GM12878 (cell line): ENCODE measurements at regions not wholly inside any gene's neighbourhood (a gene's known extent, or its start where the extent isn't known, plus 50 kb on each side); places are given as distances from the start of the nearest gene placed in this dataset.

Source experiments
- ATAC-seq: fragments of 200-7000 bp; cut with Tn5 transposase; 3 replicates; pipeline ENCODE4 v1.9.1; 2020; ENCODE audit warnings: mild to moderate bottlenecking, moderate library complexity
- BruUV-seq: library from RNA; stranded (reverse); fragments of 400-500 nt; replicated peaks from 2 replicates; lab custom pipeline; 2021; lab: Mats Ljungman, UMichigan
- CTCF ChIA-PET: fragments of 300-600 bp; sonication (Branson Sonifier 250); formaldehyde crosslinking; extraction: SDS; loops from one replicate; lab custom pipeline; 2021; ENCODE audit warnings: inconsistent platforms; lab: Yijun Ruan, JAX
- POLR2A ChIA-PET: fragments of 350-600 bp; formaldehyde crosslinking; extraction: SDS; loops from one replicate; lab custom pipeline; 2021; ENCODE audit warnings: inconsistent platforms; lab: Charles Lee
- RAD21 ChIA-PET: fragments of 300-600 bp; sonication (Branson Sonifier 250); formaldehyde crosslinking; loops from one replicate; lab custom pipeline; 2023; ENCODE audit warnings: antibody characterized with exemption; ENCODE audit not compliant: unreplicated experiment; lab: Charles Lee
- SMC1A ChIA-PET: fragments of 300-600 bp; sonication (Branson Sonifier 250); formaldehyde crosslinking; loops from one replicate; lab custom pipeline; 2023; ENCODE audit not compliant: unreplicated experiment, uncharacterized antibody; lab: Charles Lee
- DNase-seq: peaks from one replicate; pipeline ENCODE4 v3.0.0-alpha.2; 2011; ENCODE audit warnings: low read depth, low spot score
- FAIRE-seq: peaks from 3 replicates; lab custom pipeline; 2011; peaks lifted over from hg19 to GRCh38; lab: Jason Lieb, UNC
- H2AFZ ChIP-seq: 2 replicates; pipeline ENCODE4 v1.6.0; 2011; ENCODE audit warnings: low read depth, low read length, control low read depth; ENCODE audit not compliant: control insufficient read depth
- H3K27ac ChIP-seq: 2 replicates; pipeline ENCODE4 v1.5.1; 2011; ENCODE audit warnings: control low read depth; ENCODE audit not compliant: control insufficient read depth, insufficient read depth
- H3K27me3 ChIP-seq, 2 experiments: replicated peaks in 1 of 2; 2 replicates each; pipeline versions ENCODE4 v1.6.0 to v1.6.1; 2011; ENCODE audit warnings: low read length in 1 of 2; ENCODE audit not compliant: control insufficient read depth in 2 of 2, insufficient read depth in 2 of 2
- H3K36me3 ChIP-seq, 2 experiments: 2 replicates each; pipeline ENCODE4 v1.5.1; 2011; ENCODE audit warnings: low read length in 1 of 2; ENCODE audit not compliant: control insufficient read depth in 2 of 2, insufficient read depth in 2 of 2
- H3K4me1 ChIP-seq: 2 replicates; pipeline ENCODE4 v1.6.1; 2011; ENCODE audit warnings: mild to moderate bottlenecking, low read length, moderate library complexity, mixed read lengths; ENCODE audit not compliant: control insufficient read depth, insufficient read depth
- H3K4me2 ChIP-seq: 2 replicates; pipeline ENCODE4 v1.6.0; 2011; ENCODE audit warnings: control low read depth; ENCODE audit not compliant: control insufficient read depth, insufficient read depth
- H3K4me3 ChIP-seq: fragments of 200-600 bp; sonication (generic); 2 replicates; pipeline ENCODE4 v1.5.1; 2016
- H3K79me2 ChIP-seq: 2 replicates; pipeline ENCODE4 v1.6.0; 2011; ENCODE audit warnings: low read length; ENCODE audit not compliant: control insufficient read depth, insufficient read depth
- H3K9ac ChIP-seq: 2 replicates; pipeline ENCODE4 v1.8.0; 2011; ENCODE audit warnings: low read length, control low read depth, mixed read lengths; ENCODE audit not compliant: control insufficient read depth, insufficient read depth
- H3K9me3 ChIP-seq: replicated peaks from 3 replicates; pipeline ENCODE4 v1.5.1; 2011; ENCODE audit warnings: mild to moderate bottlenecking, low read length; ENCODE audit not compliant: control insufficient read depth, insufficient read depth
- H4K20me1 ChIP-seq: 2 replicates; pipeline ENCODE4 v1.6.0; 2011; ENCODE audit not compliant: control insufficient read depth, insufficient read depth
- BACH1 ChIP-seq: fragments of 450-650 bp; IDR thresholded peaks from 2 replicates; pipeline ENCODE4 v1.6.1; 2017; ENCODE audit warnings: mild to moderate bottlenecking, borderline replicate concordance
- BCL11A ChIP-seq: IDR thresholded peaks from 2 replicates; pipeline ENCODE4 v1.6.1; 2011; ENCODE audit warnings: low read depth, low read length
- BHLHE40 ChIP-seq, 2 experiments: fragments of 450-650 bp in 1 of 2; IDR thresholded peaks; 2 replicates each; pipeline ENCODE4 v1.6.1; 2011 to 2017; ENCODE audit warnings: low read depth in 2 of 2, borderline replicate concordance in 1 of 2, improper control_type of control experiment in 1 of 2, low read length in 1 of 2, mild to moderate bottlenecking in 1 of 2
- CBX3 ChIP-seq: fragments of 200-600 bp; sonication (generic); IDR thresholded peaks from 2 replicates; pipeline ENCODE4 v1.6.1; 2016; ENCODE audit warnings: low read depth, borderline replicate concordance
- CBX5 ChIP-seq: sonication (generic); IDR thresholded peaks from 2 replicates; pipeline ENCODE4 v1.6.1; 2016; ENCODE audit warnings: low read depth, moderate library complexity, mild to moderate bottlenecking, inconsistent platforms
- EED ChIP-seq: sonication (generic); IDR thresholded peaks from 2 replicates; pipeline ENCODE4 v1.6.1; 2016; ENCODE audit warnings: antibody characterized with exemption, low read depth
- MEF2A ChIP-seq: IDR thresholded peaks from 2 replicates; pipeline ENCODE4 v1.6.1; 2011; ENCODE audit warnings: low read depth, mild to moderate bottlenecking, low read length, moderate library complexity; ENCODE audit not compliant: insufficient read depth
- MEF2B ChIP-seq: fragments of 450-650 bp; IDR thresholded peaks from 2 replicates; pipeline ENCODE4 v1.6.1; 2018; ENCODE audit warnings: mild to moderate bottlenecking, moderate library complexity; ENCODE audit not compliant: partially characterized antibody, poor library complexity, severe bottlenecking
- MYB ChIP-seq: fragments of 150-350 bp; IDR thresholded peaks from 2 replicates; pipeline ENCODE4 v1.6.1; 2014; ENCODE audit warnings: mild to moderate bottlenecking, low read depth, low read length, borderline replicate concordance
- PAX5 ChIP-seq: IDR thresholded peaks from 2 replicates; pipeline ENCODE4 v1.6.1; 2011; ENCODE audit warnings: low read depth, low read length, borderline replicate concordance
- RBBP5 ChIP-seq: fragments of 200-600 bp; sonication (generic); conservative IDR thresholded peaks from 2 replicates; pipeline ENCODE4 v1.6.1; 2016
- STAT3 ChIP-seq: IDR thresholded peaks from 2 replicates; pipeline ENCODE4 v1.6.1; 2011; ENCODE audit warnings: low read depth, low read length, improper control_type of control experiment
- TAF1 ChIP-seq: IDR thresholded peaks from 2 replicates; pipeline ENCODE4 v1.6.1; 2011; ENCODE audit warnings: mild to moderate bottlenecking, low read depth, low read length, borderline replicate concordance
- WGBS: methylation state at CpG from one replicate; pipeline ENCODE4 v1.1.6; 2016; ENCODE audit warnings: low lambda C conversion rate; ENCODE audit not compliant: insufficient replicate concordance, insufficient coverage; ENCODE audit errors: missing lambda C conversion rate; 5-methylcytosine and 5-hydroxymethylcytosine counted together
- in situ Hi-C: fragments of 300-500 bp; cut with MboI; formaldehyde crosslinking; loops from 9 replicates; pipeline ENCODE4 v1.14.3; 2018; ENCODE audit warnings: mixed read lengths
- intact Hi-C: fragments of 100-400 bp; cut with micrococcal nuclease; formaldehyde crosslinking; loops from one replicate; pipeline ENCODE4 v1.14.2; 2022; ENCODE audit not compliant: unreplicated experiment
- TF ChIP-seq, protein P1 (sequence below): IDR thresholded peaks from 2 replicates; pipeline ENCODE4 v1.6.1; 2011; ENCODE audit warnings: borderline replicate concordance, low read depth, mild to moderate bottlenecking, moderate library complexity, mixed read lengths, low read length; ENCODE audit not compliant: insufficient read depth; ENCODE audit errors: extremely low read length
- TF ChIP-seq, protein P2 (sequence below): fragments of 450-650 bp; formaldehyde crosslinking; IDR thresholded peaks from 2 replicates; pipeline ENCODE4 v1.4.0; 2020; ENCODE audit warnings: mild to moderate bottlenecking, moderate library complexity
- TF ChIP-seq, protein P3 (sequence below): fragments of 450-650 bp; IDR thresholded peaks from 2 replicates; pipeline ENCODE4 v1.6.1; 2017; ENCODE audit warnings: mild to moderate bottlenecking

DNA sequence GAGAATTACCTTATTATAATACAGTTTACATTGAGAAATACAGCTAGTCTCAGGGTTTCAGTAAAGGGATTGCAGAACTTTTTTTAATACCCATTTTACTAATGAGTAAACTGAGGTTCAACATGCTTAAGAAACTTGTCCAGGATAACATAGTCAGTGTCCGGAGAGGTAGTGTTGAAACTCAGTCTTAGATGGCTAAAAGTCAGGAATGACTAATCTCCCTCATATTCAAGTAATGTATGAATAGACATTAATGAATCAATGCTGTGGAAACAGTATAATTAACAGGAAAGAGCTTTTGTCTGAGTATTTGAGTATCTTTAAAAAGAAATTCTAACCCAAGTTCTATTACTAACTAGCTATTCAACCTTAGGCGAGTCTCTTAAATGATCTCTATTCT lies 397.6 kb downstream of the PLA2G4A start:
- in situ Hi-C loops (no loop called here), intact Hi-C loops (no loop called here)
- TF ChIP-seq MEF2A (no peak), MYB (no peak), MEF2B (no peak), EED (no peak), BHLHE40 (IDR thresholded peaks at IDR 0.05; ENCODE audit: borderline replicate concordance in 1 of 2, low read depth in 2 of 2, low read length in 1 of 2) (no peak), BACH1 (no peak), BCL11A (no peak), CBX3 (no peak), STAT3 (no peak), RBBP5 (no peak), CBX5 (no peak), PAX5 (no peak), TAF1 (no peak)
- TF ChIP-seq, protein P1, sequence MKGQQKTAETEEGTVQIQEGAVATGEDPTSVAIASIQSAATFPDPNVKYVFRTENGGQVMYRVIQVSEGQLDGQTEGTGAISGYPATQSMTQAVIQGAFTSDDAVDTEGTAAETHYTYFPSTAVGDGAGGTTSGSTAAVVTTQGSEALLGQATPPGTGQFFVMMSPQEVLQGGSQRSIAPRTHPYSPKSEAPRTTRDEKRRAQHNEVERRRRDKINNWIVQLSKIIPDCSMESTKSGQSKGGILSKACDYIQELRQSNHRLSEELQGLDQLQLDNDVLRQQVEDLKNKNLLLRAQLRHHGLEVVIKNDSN = no peak
- TF ChIP-seq, protein P2, sequence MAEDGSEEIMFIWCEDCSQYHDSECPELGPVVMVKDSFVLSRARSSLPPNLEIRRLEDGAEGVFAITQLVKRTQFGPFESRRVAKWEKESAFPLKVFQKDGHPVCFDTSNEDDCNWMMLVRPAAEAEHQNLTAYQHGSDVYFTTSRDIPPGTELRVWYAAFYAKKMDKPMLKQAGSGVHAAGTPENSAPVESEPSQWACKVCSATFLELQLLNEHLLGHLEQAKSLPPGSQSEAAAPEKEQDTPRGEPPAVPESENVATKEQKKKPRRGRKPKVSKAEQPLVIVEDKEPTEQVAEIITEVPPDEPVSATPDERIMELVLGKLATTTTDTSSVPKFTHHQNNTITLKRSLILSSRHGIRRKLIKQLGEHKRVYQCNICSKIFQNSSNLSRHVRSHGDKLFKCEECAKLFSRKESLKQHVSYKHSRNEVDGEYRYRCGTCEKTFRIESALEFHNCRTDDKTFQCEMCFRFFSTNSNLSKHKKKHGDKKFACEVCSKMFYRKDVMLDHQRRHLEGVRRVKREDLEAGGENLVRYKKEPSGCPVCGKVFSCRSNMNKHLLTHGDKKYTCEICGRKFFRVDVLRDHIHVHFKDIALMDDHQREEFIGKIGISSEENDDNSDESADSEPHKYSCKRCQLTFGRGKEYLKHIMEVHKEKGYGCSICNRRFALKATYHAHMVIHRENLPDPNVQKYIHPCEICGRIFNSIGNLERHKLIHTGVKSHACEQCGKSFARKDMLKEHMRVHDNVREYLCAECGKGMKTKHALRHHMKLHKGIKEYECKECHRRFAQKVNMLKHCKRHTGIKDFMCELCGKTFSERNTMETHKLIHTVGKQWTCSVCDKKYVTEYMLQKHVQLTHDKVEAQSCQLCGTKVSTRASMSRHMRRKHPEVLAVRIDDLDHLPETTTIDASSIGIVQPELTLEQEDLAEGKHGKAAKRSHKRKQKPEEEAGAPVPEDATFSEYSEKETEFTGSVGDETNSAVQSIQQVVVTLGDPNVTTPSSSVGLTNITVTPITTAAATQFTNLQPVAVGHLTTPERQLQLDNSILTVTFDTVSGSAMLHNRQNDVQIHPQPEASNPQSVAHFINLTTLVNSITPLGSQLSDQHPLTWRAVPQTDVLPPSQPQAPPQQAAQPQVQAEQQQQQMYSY (CRISPR knock-in tag) = no peak
- TF ChIP-seq, protein P3, sequence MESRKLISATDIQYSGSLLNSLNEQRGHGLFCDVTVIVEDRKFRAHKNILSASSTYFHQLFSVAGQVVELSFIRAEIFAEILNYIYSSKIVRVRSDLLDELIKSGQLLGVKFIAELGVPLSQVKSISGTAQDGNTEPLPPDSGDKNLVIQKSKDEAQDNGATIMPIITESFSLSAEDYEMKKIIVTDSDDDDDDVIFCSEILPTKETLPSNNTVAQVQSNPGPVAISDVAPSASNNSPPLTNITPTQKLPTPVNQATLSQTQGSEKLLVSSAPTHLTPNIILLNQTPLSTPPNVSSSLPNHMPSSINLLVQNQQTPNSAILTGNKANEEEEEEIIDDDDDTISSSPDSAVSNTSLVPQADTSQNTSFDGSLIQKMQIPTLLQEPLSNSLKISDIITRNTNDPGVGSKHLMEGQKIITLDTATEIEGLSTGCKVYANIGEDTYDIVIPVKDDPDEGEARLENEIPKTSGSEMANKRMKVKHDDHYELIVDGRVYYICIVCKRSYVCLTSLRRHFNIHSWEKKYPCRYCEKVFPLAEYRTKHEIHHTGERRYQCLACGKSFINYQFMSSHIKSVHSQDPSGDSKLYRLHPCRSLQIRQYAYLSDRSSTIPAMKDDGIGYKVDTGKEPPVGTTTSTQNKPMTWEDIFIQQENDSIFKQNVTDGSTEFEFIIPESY = no peak
- no peaks in the 10 kb centered on the region for H3K27me3 ChIP-seq
- H4K20me1 ChIP-seq = no peaks in the 10 kb centered on the region
- H3K9ac ChIP-seq = no peak overlapping the region
- no peaks in the 10 kb centered on the region for H3K4me1 ChIP-seq
- ChIA-PET POLR2A (no interaction called here), RAD21 (no interaction called here), SMC1A (no interaction called here), CTCF (interaction anchor here (0.5 kb wide), 1 partner anchor 700 kb away, joined by 7 read pairs; no protein-coding TSS in a partner anchor)
- no peaks in the 10 kb centered on the region for H3K79me2 ChIP-seq
- BruUV-seq = no TSS peak
- no peak overlapping the region for H3K4me2 ChIP-seq
- no peaks in the 10 kb centered on the region for H3K36me3 ChIP-seq
- H3K9me3 ChIP-seq = no peaks in the 10 kb centered on the region
- no peak for DNase-seq
- WGBS = 48% methylated on average over 2 of the region's 2 CpGs
- H2AFZ ChIP-seq = no peak overlapping the region
- H3K27ac ChIP-seq = no peak overlapping the region
- no peak for FAIRE-seq
- no peak for ATAC-seq
- H3K4me3 ChIP-seq = no peak overlapping the region
